GM19239 (cell line): ENCODE measurements at regions not wholly inside any gene's neighbourhood (a gene's known extent, or its start where the extent isn't known, plus 50 kb on each side); places are given as distances from the start of the nearest gene placed in this dataset.

Experiments used
- DNase-seq: peaks from one replicate; pipeline ENCODE4 v3.0.0; 2011; ENCODE audit warnings: low spot score; ENCODE audit not compliant: insufficient read length
- FAIRE-seq: peaks from 2 replicates; lab custom pipeline; 2011; peaks lifted over from hg19 to GRCh38; lab: Jason Lieb, UNC

DNA sequence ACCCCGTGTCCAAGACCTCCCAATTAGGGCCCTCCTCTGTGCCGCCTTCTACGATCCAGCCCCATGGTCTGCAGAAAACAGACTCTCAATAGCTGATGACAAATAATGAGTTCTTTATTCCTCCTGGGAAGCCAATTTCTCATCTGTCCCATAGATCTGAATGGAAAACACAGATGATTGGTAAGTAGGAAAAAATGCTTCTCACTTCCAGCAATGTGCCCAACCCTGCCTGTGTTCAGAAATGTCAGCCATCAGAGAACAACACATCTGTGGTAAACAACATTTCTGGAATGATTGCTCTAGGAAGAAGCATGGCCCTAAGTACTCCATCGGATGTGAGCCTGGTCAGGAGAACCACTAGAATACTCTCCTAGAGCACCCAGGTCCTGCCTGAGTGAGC lies 240.5 kb upstream of the HES1 start:
- no peak for FAIRE-seq
- DNase-seq: no peak

DNA sequence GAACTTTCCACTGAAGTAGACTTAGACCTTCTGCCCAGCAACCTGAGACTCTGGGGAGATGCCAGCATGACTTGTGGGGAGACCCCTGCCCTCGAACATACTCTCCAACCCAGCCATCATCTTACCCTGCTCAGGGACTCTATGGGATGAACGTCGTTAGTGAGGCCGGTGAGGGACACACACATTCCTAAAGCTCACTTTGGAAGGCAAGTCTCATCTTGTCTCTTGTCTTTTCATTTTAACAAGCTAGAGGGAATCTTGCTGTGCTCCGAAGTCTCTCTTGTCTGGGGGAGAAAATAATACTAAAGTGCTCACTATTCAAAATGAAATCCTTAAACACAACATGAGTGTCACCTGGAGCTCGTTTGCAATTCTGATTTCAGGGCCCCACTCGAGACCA lies 239.5 kb upstream of the HES1 start:
- peak; percentile 28 for FAIRE-seq
- no peak for DNase-seq

- DNase-seq (no peak), FAIRE-seq (no peak)
Observed at GRCh38 chr3:193897288-193897687, 238.7 kb upstream of the HES1 start.

GRCh38 chr3:193897731-193898180 lies 238.2 kb upstream of the HES1 start:
- no peak for DNase-seq
- no peak for FAIRE-seq

DNA sequence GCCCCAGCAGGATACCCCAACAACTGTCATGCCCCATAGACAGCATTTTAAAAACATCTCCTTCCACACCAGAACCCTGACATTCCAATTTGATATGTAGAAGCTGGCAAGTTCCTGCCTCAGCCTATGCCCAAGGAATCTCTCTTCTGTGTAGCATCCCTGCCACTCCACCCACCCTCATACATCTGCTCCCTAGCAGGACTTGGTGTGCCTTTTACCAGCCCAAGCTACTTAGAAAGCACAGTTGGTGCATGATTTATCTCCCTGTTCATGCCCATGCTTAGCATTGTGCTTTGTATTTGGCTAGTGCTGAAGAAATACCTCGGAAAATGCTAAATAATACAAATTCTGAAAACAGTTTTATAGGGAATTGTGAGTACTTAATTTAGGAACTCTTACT lies 236.9 kb upstream of the HES1 start:
- FAIRE-seq (no peak), DNase-seq (no peak)

DNA sequence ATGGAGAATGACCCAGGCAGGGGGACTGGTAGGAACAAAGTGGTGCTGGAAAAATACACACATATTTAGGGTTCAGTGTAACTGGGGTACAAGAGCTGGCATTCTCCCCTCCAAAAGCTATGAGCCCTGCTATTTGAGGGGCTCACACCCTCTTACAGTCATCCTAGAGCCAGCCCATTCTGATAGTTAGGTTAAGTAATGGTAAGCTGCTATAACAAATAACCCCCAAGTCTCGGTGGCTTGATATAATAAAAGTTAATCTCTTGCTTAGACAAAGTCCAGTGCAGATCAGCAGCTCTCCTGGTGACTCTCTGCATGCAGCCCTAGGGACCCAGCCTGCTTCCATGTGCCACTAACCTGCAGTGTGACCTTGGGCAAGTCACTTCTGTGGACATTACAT lies 234.9 kb upstream of the HES1 start:
- no peak for DNase-seq
- no peak for FAIRE-seq

DNA sequence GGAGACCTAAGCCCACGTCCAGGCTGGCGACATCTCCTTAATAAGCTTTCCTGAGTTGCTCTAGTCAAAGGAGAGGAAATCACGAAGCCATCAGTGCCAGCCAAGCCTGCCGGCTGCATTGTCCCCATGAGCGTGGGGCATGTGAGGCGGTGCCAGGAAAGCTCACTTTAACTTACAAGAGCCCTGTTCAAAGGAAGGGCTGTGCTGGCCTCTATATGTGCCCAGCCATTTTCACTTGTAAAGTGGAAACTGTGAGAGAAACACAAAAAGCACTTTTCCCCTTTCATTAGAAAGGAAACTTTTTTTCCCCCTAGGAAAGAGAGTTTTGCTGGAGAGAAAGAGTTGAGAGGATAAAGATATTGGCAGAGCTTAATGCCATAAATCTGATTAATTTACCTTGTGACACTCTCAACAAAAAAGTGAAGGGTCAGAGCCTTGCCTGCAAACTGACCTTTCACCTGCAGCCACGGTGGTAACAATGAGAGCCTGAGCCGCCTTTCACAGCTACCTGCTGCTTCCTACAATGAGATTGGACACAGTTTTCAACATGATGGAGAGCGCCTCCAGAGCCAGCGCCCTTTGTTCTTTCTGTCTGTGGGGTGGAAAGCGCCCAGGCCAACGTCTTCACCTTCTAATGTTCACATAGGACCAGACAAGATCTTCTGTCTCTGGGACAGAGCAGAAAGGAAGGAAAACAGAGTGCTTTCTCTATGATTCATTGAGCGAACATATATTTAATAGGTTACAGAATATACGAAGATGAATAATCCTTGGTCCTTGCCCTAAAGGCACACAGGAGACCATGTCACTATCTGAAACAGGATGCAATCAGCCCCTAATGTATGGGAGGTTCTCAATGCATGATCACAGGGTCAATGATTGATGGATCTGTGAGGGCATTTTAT lies 233.1 kb upstream of the HES1 start:
- DNase-seq (no peak), FAIRE-seq (no peak)

- FAIRE-seq: no peak
- DNase-seq: no peak
Observed at GRCh38 chr3:193903512-193903817, 232.5 kb upstream of the HES1 start.

DNA sequence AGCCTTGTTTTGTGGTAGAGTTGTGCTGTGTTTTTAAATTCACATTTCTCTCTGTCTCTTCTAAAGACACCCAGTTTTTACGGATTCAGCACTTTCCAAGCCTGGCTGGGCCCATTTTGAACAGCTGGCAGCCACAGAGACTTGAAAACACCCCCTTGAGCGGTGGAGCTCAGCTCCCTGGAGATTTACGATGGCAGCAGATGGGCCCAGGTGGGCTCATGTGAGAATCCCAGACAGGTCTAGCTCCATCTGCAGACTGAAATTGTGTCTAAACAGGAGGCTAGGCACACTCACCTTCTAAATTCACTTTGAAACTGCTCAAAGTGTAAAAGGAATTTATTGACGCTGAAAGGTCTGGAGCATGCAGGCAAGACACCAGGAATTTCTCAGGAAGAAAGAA lies 232.0 kb upstream of the HES1 start:
- FAIRE-seq (no peak), DNase-seq (no peak)

GRCh38 chr3:193905541-193906396 lies 230.2 kb upstream of the HES1 start:
- DNase-seq (no peak), FAIRE-seq (no peak)

DNA sequence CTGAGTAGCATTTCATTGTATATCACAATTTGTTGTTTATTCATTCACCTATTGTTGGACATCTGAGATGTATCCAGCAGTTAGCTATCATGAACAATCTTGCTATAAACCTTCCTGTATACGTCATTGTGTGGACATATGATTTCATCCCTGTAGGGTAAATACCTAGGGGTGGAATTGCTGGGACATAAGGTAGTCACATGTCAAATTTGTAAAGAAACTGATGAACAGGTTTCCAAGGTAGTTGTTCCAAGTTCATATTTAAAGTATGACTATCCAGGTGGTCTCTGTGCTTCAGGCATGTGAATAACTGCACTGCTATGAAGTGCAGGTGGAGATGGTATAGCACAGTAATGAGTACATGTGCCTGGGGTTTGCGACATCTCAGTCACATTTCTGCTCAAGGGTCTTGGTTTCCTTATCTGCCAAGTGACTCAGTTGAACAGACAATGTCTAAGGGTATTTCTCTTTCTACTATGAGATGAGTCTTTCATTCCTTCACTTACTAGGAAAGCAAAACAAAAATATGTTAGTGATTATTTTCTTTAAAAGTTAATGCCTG lies 229.0 kb upstream of the HES1 start:
- FAIRE-seq (no peak), DNase-seq (no peak)

GRCh38 chr3:193908181-193908744 lies 227.7 kb upstream of the HES1 start:
- FAIRE-seq: no peak
- no peak for DNase-seq

DNA sequence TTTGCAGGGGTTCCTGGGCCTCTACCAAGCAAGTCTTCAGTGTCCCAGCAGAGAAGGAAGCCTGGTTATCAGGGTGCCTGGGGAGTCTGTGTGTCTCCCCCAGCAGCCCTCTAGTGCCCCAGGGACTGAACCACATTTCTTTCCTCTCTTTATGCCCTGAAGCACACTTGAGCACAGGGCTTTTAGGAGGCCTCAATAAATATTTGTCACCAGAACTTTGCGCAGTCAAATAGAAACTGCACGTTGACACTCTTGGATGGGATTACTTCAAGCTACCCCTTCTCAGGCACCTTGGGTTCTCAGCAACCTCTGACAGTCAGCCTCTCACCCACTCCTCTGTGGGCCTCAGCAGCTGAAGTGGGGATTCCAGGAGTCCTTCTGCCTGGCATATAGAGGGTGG lies 226.6 kb upstream of the HES1 start:
- DNase-seq (no peak), FAIRE-seq (no peak)

GRCh38 chr3:193910310-193910709 lies 225.6 kb upstream of the HES1 start:
- DNase-seq: no peak
- FAIRE-seq: no peak

DNA sequence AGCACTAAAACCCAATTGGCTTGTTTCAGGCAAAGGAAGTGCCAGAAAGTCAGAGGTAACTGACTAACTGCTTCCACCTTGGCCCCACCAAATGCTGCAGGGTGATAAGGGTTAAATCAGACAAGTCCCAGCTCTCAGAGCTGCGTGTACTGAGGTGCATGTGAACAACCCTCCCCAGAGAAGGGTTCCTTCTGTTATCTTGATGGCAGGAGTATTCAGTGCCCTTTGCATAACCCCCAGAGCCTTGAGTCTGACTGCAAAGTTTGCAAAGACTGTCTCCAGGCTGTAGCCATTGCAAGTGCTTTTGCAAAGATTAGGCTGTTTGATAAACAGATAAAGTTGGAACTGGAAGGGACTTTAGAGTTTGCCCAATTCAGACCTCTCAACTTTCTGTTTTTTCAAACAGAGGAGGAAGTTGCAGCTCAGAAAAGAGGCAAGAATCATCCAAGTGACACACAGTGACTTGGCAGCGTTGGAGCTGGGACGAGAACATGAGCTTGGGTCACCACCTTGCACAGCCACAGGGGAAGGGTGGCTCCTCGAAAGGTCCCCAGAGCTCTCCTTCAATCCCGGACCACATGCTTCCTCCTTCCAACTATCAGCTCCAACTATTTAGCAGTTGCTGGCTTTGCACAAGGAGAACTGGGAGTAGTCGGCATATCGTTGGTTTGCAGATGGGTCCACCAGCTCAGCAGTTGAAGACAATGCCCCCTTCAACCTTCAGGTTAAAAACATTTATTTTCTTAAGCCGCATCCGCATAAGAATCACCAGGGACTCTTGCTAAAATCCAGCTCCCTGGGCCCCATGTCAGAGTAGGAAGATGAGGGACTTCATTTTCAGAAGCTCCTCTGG lies 224.8 kb upstream of the HES1 start:
- DNase-seq: no peak
- FAIRE-seq: no peak

GRCh38 chr3:193911784-193912340 lies 224.1 kb upstream of the HES1 start:
- FAIRE-seq (no peak), DNase-seq (no peak)

- DNase-seq: no peak
- no peak for FAIRE-seq
Observed at GRCh38 chr3:193912621-193913178, 223.2 kb upstream of the HES1 start.

DNA sequence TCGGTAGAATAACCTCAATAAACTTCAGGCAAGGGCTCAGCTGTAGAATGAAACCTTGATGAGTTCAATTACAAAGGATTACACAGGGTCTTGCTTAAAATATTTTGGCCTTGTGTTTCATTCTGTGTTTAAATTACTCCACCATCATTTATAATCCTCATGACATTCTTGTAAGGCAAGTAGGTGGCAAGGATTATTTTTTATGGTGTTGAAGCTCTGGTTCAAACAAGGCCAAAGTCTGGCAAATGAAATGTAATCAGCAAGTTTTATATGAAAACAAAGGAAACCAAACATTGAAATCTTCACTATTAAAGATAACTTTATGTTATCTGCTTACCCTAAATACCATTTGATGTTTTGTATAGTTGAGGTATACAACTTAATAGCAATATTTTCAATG lies 221.3 kb upstream of the HES1 start:
- FAIRE-seq (no peak), DNase-seq (no peak)

DNA sequence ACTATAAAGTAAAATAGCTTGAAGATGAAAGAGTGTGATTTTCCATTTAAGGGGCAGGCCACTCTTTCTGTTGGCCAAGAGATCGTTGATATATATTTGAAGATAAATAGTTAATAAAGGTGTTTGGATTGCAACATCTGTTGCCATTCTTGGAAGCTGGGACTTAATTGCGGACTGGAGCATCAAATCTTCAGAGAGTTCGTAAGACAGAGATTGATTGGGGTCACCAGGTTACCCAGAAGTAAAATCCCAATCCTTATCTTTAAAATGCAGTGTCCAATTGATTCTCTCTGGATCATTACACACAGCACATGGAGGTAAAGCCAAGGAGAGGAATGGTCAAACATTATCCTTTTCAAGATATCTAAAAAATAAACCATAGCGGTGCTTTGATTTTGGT lies 220.8 kb upstream of the HES1 start:
- DNase-seq (no peak), FAIRE-seq (no peak)
